Adrenal gland (tissue), 9 donors: ENCODE measurements at regions not wholly inside any gene's neighbourhood (a gene's known extent, or its start where the extent isn't known, plus 50 kb on each side); places are given as distances from the start of the nearest gene placed in this dataset.

Experiments
- DNase-seq, 7 donors: peaks; one replicate each; pipeline ENCODE4 v3.0.0-alpha.2; 2019 to 2020
- H3K27ac ChIP-seq, 5 donors: fragments of 200-600 bp; sonication (generic) in 4 of 5; 1 replicate in 3 of 5; 2 replicates in 2 of 5; pipeline versions ENCODE4 v1.5.1 to v1.8.0; 2016 to 2020; ENCODE audit warnings: mild to moderate bottlenecking in 1 of 5
- H3K27me3 ChIP-seq: fragments of 200-600 bp; 2 replicates; pipeline ENCODE4 v1.8.0; 2021
- H3K36me3 ChIP-seq, 2 donors: fragments of 200-600 bp; replicated peaks in 1 of 2; 1 replicate in 1 of 2; 2 replicates in 1 of 2; pipeline versions ENCODE4 v1.5.1 to v1.8.0; 2018 to 2022
- H3K4me1 ChIP-seq, 2 donors: fragments of 200-600 bp; replicated peaks in 1 of 2; 1 replicate in 1 of 2; 2 replicates in 1 of 2; pipeline versions ENCODE4 v1.5.1 to v1.8.0; 2018 to 2021
- H3K4me3 ChIP-seq, 4 donors: fragments of 200-600 bp; sonication (generic) in 3 of 4; one replicate each; pipeline ENCODE4 v1.5.1; 2016 to 2018
- H3K9me3 ChIP-seq, 3 donors: fragments of 200-600 bp; sonication (generic) in 1 of 3; replicated peaks in 1 of 3; 1 replicate in 2 of 3; 2 replicates in 1 of 3; pipeline versions ENCODE4 v1.5.1 to v1.8.0; 2016 to 2021
- POLR2A ChIP-seq, 2 donors: fragments of 450-650 bp; IDR thresholded peaks; one replicate each; pipeline ENCODE4 v1.6.1; 2017; ENCODE audit warnings: antibody characterized with exemption in 2 of 2, mild to moderate bottlenecking in 2 of 2, moderate library complexity in 1 of 2
- WGBS, 4 donors: extraction: QIAGEN DNeasy Blood & Tissue Kit in 2 of 4; methylation state at CpG; one replicate each; pipeline versions ENCODE4 v1.1.5 to v1.1.7; 2013 to 2017; 5-methylcytosine and 5-hydroxymethylcytosine counted together
- intact Hi-C, 2 donors: fragments of 100-400 bp; cut with DNase I; formaldehyde crosslinking; loops; one replicate each; pipeline versions ENCODE4 v1.14.1 to v1.15.0; 2022 to 2023
- TF ChIP-seq, protein P1 (sequence below), 6 experiments: fragments of 450-650 bp in 4 of 6; fragments of 200-600 bp in 2 of 6; sonication (generic) in 1 of 6; IDR thresholded peaks; 1 replicate in 5 of 6; 2 replicates in 1 of 6; pipeline versions ENCODE4 v1.5.1 to v1.8.0; 2016 to 2021; ENCODE audit warnings: antibody characterized with exemption in 6 of 6, mild to moderate bottlenecking in 2 of 6, moderate library complexity in 1 of 6
- donor health status: healthy with polysubstance abuse.
- donor health status: Bipolar disorder and iron deficiency.
- donor health status: DM: yes; HTN: yes; CAD: no.
- donor health status: DM: no; HTN: no; CAD: no.
- donor health status: DM: no; HTN: no; CAD: no.

DNA sequence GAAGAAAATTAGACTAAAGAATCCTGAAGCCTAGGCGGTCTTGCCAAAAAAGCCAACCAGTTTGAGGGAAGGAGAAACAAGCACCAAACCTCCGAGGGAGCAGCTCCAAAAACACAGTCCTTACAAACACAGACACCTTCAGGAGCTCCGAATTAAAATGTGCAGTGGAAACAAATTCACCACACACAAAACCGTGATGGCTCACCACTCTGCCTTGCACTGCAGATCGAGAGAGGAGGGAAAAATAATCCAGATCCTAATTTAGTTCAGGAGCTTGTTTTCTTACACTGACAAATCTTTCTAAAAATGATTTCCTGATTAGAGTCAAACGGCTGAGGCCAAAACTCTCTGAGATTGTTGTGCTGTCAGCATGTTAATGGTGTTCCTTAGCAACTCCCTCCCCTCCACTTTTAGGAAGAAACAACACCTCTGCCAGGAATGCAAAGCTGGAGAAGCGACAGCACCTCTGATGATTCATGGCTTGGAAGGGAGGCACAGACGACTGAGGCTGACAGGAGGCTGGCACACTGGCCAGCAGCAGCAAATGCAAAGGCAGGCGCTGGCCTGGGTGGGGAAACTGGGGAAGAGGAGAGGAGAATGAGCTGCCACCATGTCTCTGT, 249.4 kb upstream of the KLHL29 start:
- no peak for TF ChIP-seq POLR2A (IDR thresholded peaks at IDR 0.05)
- TF ChIP-seq, protein P1, sequence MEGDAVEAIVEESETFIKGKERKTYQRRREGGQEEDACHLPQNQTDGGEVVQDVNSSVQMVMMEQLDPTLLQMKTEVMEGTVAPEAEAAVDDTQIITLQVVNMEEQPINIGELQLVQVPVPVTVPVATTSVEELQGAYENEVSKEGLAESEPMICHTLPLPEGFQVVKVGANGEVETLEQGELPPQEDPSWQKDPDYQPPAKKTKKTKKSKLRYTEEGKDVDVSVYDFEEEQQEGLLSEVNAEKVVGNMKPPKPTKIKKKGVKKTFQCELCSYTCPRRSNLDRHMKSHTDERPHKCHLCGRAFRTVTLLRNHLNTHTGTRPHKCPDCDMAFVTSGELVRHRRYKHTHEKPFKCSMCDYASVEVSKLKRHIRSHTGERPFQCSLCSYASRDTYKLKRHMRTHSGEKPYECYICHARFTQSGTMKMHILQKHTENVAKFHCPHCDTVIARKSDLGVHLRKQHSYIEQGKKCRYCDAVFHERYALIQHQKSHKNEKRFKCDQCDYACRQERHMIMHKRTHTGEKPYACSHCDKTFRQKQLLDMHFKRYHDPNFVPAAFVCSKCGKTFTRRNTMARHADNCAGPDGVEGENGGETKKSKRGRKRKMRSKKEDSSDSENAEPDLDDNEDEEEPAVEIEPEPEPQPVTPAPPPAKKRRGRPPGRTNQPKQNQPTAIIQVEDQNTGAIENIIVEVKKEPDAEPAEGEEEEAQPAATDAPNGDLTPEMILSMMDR (IDR thresholded peaks at IDR 0.05), result no peak
- no peaks in the 10 kb centered on the region for H3K36me3 ChIP-seq
- DNase-seq, result no peak
- no peak overlapping the region for H3K27ac ChIP-seq
- intact Hi-C loops, result no loop called here
- H3K27me3 ChIP-seq, result no peaks in the 10 kb centered on the region
- H3K4me3 ChIP-seq, result no peak overlapping the region
- no peaks in the 10 kb centered on the region for H3K9me3 ChIP-seq
- no peaks in the 10 kb centered on the region for H3K4me1 ChIP-seq
- WGBS, 4 donors, result 34 to 36% (median 35%) methylated on average over 9 of the region's 9 CpGs

- TF ChIP-seq, protein P1 (IDR thresholded peaks at IDR 0.05), result no peak
- no peak for TF ChIP-seq POLR2A (IDR thresholded peaks at IDR 0.05)
- no peak for DNase-seq
- H3K9me3 ChIP-seq, result no peaks in the 10 kb centered on the region
- no peaks in the 10 kb centered on the region for H3K36me3 ChIP-seq
- no peak overlapping the region for H3K27ac ChIP-seq
- no peaks in the 10 kb centered on the region for H3K4me1 ChIP-seq
- WGBS, 4 donors, result 64 to 83% (median 74%) methylated on average over 2 of the region's 2 CpGs
- intact Hi-C loops, result no loop called here
- no peaks in the 10 kb centered on the region for H3K27me3 ChIP-seq
- H3K4me3 ChIP-seq, result no peak overlapping the region
Measured at GRCh38 chr2:23137166-23137565, 247.8 kb upstream of the KLHL29 start.

DNA sequence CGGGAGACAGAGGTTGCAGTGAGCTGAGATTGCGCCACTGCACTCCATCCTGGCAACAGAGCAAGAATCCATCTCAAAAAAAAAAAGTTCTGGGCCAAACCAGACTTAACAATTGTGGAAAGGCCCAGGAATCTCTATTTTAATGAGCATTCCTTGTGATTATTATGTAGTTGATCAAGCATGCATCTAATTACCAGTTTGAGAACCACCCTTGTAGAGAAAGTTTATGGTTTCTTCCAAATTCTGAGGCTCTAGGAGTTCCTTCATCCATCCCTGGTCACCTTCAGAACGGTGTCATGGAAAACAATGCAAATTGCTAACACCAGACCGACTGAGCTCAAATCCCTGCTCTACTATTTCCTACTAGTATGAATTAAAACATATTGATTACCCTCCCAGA, 246.3 kb upstream of the KLHL29 start:
- Histone ChIP-seq H3K27me3 (no peaks in the 10 kb centered on the region), H3K4me3 (no peak overlapping the region), H3K9me3 (no peaks in the 10 kb centered on the region), H3K36me3 (no peaks in the 10 kb centered on the region), H3K4me1 (no peaks in the 10 kb centered on the region), H3K27ac (no peak overlapping the region)
- WGBS, 4 donors, result 79 to 89% (median 83%) methylated on average over 4 of the region's 4 CpGs
- no peak for DNase-seq
- intact Hi-C loops, result no loop called here
- no peak for TF ChIP-seq POLR2A (IDR thresholded peaks at IDR 0.05)

DNA sequence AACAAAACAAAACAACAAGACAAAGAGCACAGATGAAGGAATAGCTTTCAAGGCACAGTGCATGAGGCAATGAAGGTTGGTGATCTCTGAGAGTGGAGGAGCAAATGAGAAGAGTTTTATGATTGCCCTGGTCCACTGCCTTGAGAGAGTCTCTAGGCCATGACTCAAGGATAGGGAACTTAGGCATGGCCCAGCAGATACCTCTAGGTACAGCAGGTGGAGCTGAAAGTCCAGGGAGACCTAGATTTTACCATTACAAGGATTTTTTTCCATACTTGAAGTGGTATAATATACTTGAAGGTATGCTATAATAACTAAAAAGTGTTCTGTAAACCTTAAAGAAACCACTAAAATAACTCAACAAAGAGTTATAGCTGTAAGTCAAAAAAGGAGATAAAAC, 239.5 kb upstream of the KLHL29 start:
- TF ChIP-seq POLR2A (IDR thresholded peaks at IDR 0.05), result no peak
- TF ChIP-seq, protein P1 (IDR thresholded peaks at IDR 0.05), result no peak
- no peak overlapping the region for H3K4me3 ChIP-seq
- no peaks in the 10 kb centered on the region for H3K4me1 ChIP-seq
- no peak overlapping the region for H3K27ac ChIP-seq
- no peak for DNase-seq
- H3K9me3 ChIP-seq, result no peaks in the 10 kb centered on the region
- intact Hi-C loops, result no loop called here
- H3K36me3 ChIP-seq, result no peaks in the 10 kb centered on the region
- no peaks in the 10 kb centered on the region for H3K27me3 ChIP-seq

DNA sequence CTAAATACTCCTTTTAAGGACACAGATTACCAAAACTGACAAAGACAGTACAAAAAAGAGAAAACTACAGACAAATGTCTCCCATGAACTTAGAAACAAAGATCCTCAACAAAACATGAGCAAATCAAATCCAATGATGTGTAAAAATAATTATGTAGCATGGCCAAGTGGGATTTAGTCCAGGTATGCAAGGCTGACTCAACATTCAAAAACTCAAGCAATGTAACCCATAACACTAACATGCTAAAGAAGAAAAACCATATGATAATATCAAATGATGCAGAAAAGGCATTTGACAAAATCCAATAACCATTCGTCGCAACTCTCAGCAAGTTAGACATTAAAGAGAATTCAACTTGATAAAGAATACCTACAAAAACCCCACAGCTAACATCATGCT, 239.0 kb upstream of the KLHL29 start:
- intact Hi-C loops, result no loop called here
- 91 to 97% (median 96%) methylated on average over 2 of the region's 2 CpGs for WGBS, 4 donors
- H3K36me3 ChIP-seq, result no peaks in the 10 kb centered on the region
- TF ChIP-seq, protein P1 (IDR thresholded peaks at IDR 0.05), result no peak
- no peak for TF ChIP-seq POLR2A (IDR thresholded peaks at IDR 0.05)
- H3K9me3 ChIP-seq, result no peaks in the 10 kb centered on the region
- H3K27me3 ChIP-seq, result no peaks in the 10 kb centered on the region
- H3K4me1 ChIP-seq, result no peaks in the 10 kb centered on the region
- no peak overlapping the region for H3K4me3 ChIP-seq
- H3K27ac ChIP-seq, result no peak overlapping the region
- no peak for DNase-seq
